HL-60 (cell line): ENCODE measurements at regions not wholly inside any gene's neighbourhood (a gene's known extent, or its start where the extent isn't known, plus 50 kb on each side); places are given as distances from the start of the nearest gene placed in this dataset.

Experiments
- DNase-seq, 2 experiments: peaks; one replicate each; pipeline ENCODE4 v3.0.0-alpha.2; 2010 to 2020; ENCODE audit warnings: low read depth in 1 of 2, low spot score in 1 of 2
- H3K27ac ChIP-seq: fragments of 250-450 bp; sonication (Bioruptor Pico); replicated peaks from 2 replicates; pipeline ENCODE4 v1.5.1; 2020; ENCODE audit warnings: mild to moderate bottlenecking, moderate library complexity
- H3K27me3 ChIP-seq: fragments of 250-450 bp; sonication (Bioruptor Pico); 2 replicates; pipeline ENCODE4 v1.5.1; 2021; ENCODE audit warnings: mild to moderate bottlenecking, moderate library complexity; ENCODE audit not compliant: insufficient read depth, poor library complexity, severe bottlenecking
- H3K4me3 ChIP-seq: replicated peaks from 2 replicates; pipeline ENCODE4 v1.5.1; 2011; ENCODE audit warnings: mild to moderate bottlenecking, control low read depth, low read length; ENCODE audit not compliant: insufficient read depth
- CTCF ChIP-seq: IDR thresholded peaks from one replicate; pipeline ENCODE4 v1.5.1; 2011; ENCODE audit warnings: low read length, control low read depth, inconsistent platforms; ENCODE audit not compliant: insufficient read depth
- GABPA ChIP-seq: IDR thresholded peaks from 2 replicates; pipeline ENCODE4 v1.6.1; 2012; ENCODE audit warnings: low read depth
- POLR2AphosphoS5 ChIP-seq: IDR thresholded peaks from 2 replicates; pipeline ENCODE4 v1.6.1; 2012; ENCODE audit warnings: low read depth
- REST ChIP-seq: IDR thresholded peaks from 2 replicates; pipeline ENCODE4 v1.6.1; 2012; ENCODE audit warnings: low read depth; ENCODE audit not compliant: insufficient replicate concordance
- SPI1 ChIP-seq: IDR thresholded peaks from 2 replicates; pipeline ENCODE4 v1.6.1; 2012; ENCODE audit warnings: low read depth, mild to moderate bottlenecking, borderline replicate concordance

GRCh38 chr4:138665851-138666250 lies 349.7 kb upstream of the NOCT start:
- Histone ChIP-seq H3K4me3 (no peak overlapping the region), H3K27me3 (no peaks in the 10 kb centered on the region), H3K27ac (no peak overlapping the region)
- TF ChIP-seq REST (no peak), SPI1 (no peak), POLR2AphosphoS5 (no peak), CTCF (no peak), GABPA (no peak)
- no peak for DNase-seq

- H3K27ac ChIP-seq: no peak overlapping the region
- DNase-seq: no peak
- no peaks in the 10 kb centered on the region for H3K27me3 ChIP-seq
- TF ChIP-seq SPI1: no peak
- TF ChIP-seq REST: no peak
- no peak for TF ChIP-seq POLR2AphosphoS5
- TF ChIP-seq GABPA: no peak
- TF ChIP-seq CTCF: no peak
- H3K4me3 ChIP-seq: no peak overlapping the region
Measured at GRCh38 chr4:138663883-138664282, 351.7 kb upstream of the NOCT start.

DNA sequence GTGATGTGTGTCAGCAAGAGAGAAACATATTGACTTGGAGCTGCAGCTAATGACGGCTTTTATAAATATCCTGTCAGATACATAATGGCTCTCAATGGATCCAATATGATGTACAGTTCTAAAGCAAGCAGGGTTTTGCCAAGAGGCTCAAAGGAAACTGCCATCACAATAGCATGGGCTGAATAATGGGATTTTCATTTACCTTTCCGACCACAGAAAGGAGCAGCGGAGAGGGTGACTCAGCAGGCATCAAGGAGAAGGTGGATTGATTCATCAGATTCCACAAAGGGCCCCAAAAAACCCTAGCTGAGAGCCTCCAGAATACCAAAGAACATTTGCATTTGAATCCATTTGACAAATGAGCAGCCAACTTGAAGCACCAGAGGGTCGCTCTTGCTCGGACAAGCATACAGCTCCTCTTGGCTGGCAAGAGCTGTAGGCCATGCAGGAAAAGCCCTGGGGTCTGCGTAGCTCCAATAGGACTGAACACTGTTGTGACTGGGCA lies 355.7 kb upstream of the NOCT start:
- no peak overlapping the region for H3K4me3 ChIP-seq
- no peaks in the 10 kb centered on the region for H3K27me3 ChIP-seq
- no peak for DNase-seq
- TF ChIP-seq GABPA (no peak), POLR2AphosphoS5 (no peak), SPI1 (no peak), CTCF (no peak), REST (no peak)
- no peak overlapping the region for H3K27ac ChIP-seq
